ENCODE measurements at regions not wholly inside any gene's neighbourhood (a gene's known extent, or its start where the extent isn't known, plus 50 kb on each side); places are given as distances from the start of the nearest gene placed in this dataset.

GRCh38 chr11:39462506-39462905 lies 1996.9 kb downstream of the LRRC4C start:
- Histone ChIP-seq H3K4me3 (ENCODE audit: low read length) (no peak overlapping the region), H3K27ac (ENCODE audit: low read depth, low read length) (no peak overlapping the region), H3K9ac (ENCODE audit: low read length) (no peak overlapping the region), H3K27me3 (ENCODE audit: control insufficient read depth, insufficient read depth, low read length) (no peaks in the 10 kb centered on the region), H3K4me1 (ENCODE audit: control insufficient read depth, insufficient read depth, low read length) (no peaks in the 10 kb centered on the region), H3K36me3 (ENCODE audit: control insufficient read depth, insufficient read depth, low read length) (no peaks in the 10 kb centered on the region)

- Histone ChIP-seq H3K4me1 (ENCODE audit: control insufficient read depth, insufficient read depth, low read length) (no peaks in the 10 kb centered on the region), H3K9ac (ENCODE audit: low read length) (no peak overlapping the region), H3K36me3 (ENCODE audit: control insufficient read depth, insufficient read depth, low read length) (no peaks in the 10 kb centered on the region), H3K27me3 (ENCODE audit: control insufficient read depth, insufficient read depth, low read length) (no peaks in the 10 kb centered on the region), H3K4me3 (ENCODE audit: low read length) (no peak overlapping the region), H3K27ac (ENCODE audit: low read depth, low read length) (no peak overlapping the region)
Observed at GRCh38 chr11:39461066-39461465, 1998.4 kb downstream of the LRRC4C start.

GRCh38 chr11:39459606-39460005 lies 1999.8 kb downstream of the LRRC4C start:
- H3K36me3 ChIP-seq (ENCODE audit: control insufficient read depth, insufficient read depth, low read length), result no peaks in the 10 kb centered on the region
- no peak overlapping the region for H3K4me3 ChIP-seq (ENCODE audit: low read length)
- H3K27me3 ChIP-seq (ENCODE audit: control insufficient read depth, insufficient read depth, low read length), result no peaks in the 10 kb centered on the region
- H3K4me1 ChIP-seq (ENCODE audit: control insufficient read depth, insufficient read depth, low read length), result no peaks in the 10 kb centered on the region
- H3K27ac ChIP-seq (ENCODE audit: low read depth, low read length), result no peak overlapping the region
- no peak overlapping the region for H3K9ac ChIP-seq (ENCODE audit: low read length)

GRCh38 chr11:39458481-39458880 lies 2001.0 kb downstream of the LRRC4C start:
- no peaks in the 10 kb centered on the region for H3K4me1 ChIP-seq (ENCODE audit: control insufficient read depth, insufficient read depth, low read length)
- no peak overlapping the region for H3K4me3 ChIP-seq (ENCODE audit: low read length)
- no peak overlapping the region for H3K9ac ChIP-seq (ENCODE audit: low read length)
- H3K27ac ChIP-seq (ENCODE audit: low read depth, low read length), result no peak overlapping the region
- H3K27me3 ChIP-seq (ENCODE audit: control insufficient read depth, insufficient read depth, low read length), result no peaks in the 10 kb centered on the region
- no peaks in the 10 kb centered on the region for H3K36me3 ChIP-seq (ENCODE audit: control insufficient read depth, insufficient read depth, low read length)

- no peak overlapping the region for H3K9ac ChIP-seq (ENCODE audit: low read length)
- H3K27ac ChIP-seq (ENCODE audit: low read depth, low read length), result no peak overlapping the region
- no peak overlapping the region for H3K4me3 ChIP-seq (ENCODE audit: low read length)
- no peaks in the 10 kb centered on the region for H3K36me3 ChIP-seq (ENCODE audit: control insufficient read depth, insufficient read depth, low read length)
- H3K4me1 ChIP-seq (ENCODE audit: control insufficient read depth, insufficient read depth, low read length), result no peaks in the 10 kb centered on the region
- H3K27me3 ChIP-seq (ENCODE audit: control insufficient read depth, insufficient read depth, low read length), result no peaks in the 10 kb centered on the region
Observed at GRCh38 chr11:39443424-39444022, 2015.9 kb downstream of the LRRC4C start.

- Histone ChIP-seq H3K9ac (ENCODE audit: low read length) (no peak overlapping the region), H3K36me3 (ENCODE audit: control insufficient read depth, insufficient read depth, low read length) (no peaks in the 10 kb centered on the region), H3K27ac (ENCODE audit: low read depth, low read length) (no peak overlapping the region), H3K4me1 (ENCODE audit: control insufficient read depth, insufficient read depth, low read length) (no peaks in the 10 kb centered on the region), H3K4me3 (ENCODE audit: low read length) (no peak overlapping the region), H3K27me3 (ENCODE audit: control insufficient read depth, insufficient read depth, low read length) (no peaks in the 10 kb centered on the region)
Observed at GRCh38 chr11:39442177-39442576, 2017.3 kb downstream of the LRRC4C start.

- Histone ChIP-seq H3K9ac (ENCODE audit: low read length) (no peak overlapping the region), H3K4me3 (ENCODE audit: low read length) (no peak overlapping the region), H3K27me3 (ENCODE audit: control insufficient read depth, insufficient read depth, low read length) (no peaks in the 10 kb centered on the region), H3K27ac (ENCODE audit: low read depth, low read length) (no peak overlapping the region), H3K4me1 (ENCODE audit: control insufficient read depth, insufficient read depth, low read length) (no peaks in the 10 kb centered on the region), H3K36me3 (ENCODE audit: control insufficient read depth, insufficient read depth, low read length) (no peaks in the 10 kb centered on the region)
Observed at GRCh38 chr11:39435641-39436040, 2023.8 kb downstream of the LRRC4C start.

- H3K4me3 ChIP-seq (ENCODE audit: low read length), result no peak overlapping the region
- H3K9ac ChIP-seq (ENCODE audit: low read length), result no peak overlapping the region
- no peaks in the 10 kb centered on the region for H3K4me1 ChIP-seq (ENCODE audit: control insufficient read depth, insufficient read depth, low read length)
- H3K27me3 ChIP-seq (ENCODE audit: control insufficient read depth, insufficient read depth, low read length), result no peaks in the 10 kb centered on the region
- no peaks in the 10 kb centered on the region for H3K36me3 ChIP-seq (ENCODE audit: control insufficient read depth, insufficient read depth, low read length)
- H3K27ac ChIP-seq (ENCODE audit: low read depth, low read length), result no peak overlapping the region
Observed at GRCh38 chr11:39434466-39434865, 2025.0 kb downstream of the LRRC4C start.

GRCh38 chr11:39432929-39433328 lies 2026.5 kb downstream of the LRRC4C start:
- no peaks in the 10 kb centered on the region for H3K4me1 ChIP-seq (ENCODE audit: control insufficient read depth, insufficient read depth, low read length)
- no peak overlapping the region for H3K4me3 ChIP-seq (ENCODE audit: low read length)
- no peak overlapping the region for H3K9ac ChIP-seq (ENCODE audit: low read length)
- no peak overlapping the region for H3K27ac ChIP-seq (ENCODE audit: low read depth, low read length)
- H3K27me3 ChIP-seq (ENCODE audit: control insufficient read depth, insufficient read depth, low read length), result no peaks in the 10 kb centered on the region
- no peaks in the 10 kb centered on the region for H3K36me3 ChIP-seq (ENCODE audit: control insufficient read depth, insufficient read depth, low read length)

- H3K4me3 ChIP-seq (ENCODE audit: low read length), result no peak overlapping the region
- no peaks in the 10 kb centered on the region for H3K4me1 ChIP-seq (ENCODE audit: control insufficient read depth, insufficient read depth, low read length)
- H3K9ac ChIP-seq (ENCODE audit: low read length), result no peak overlapping the region
- no peaks in the 10 kb centered on the region for H3K36me3 ChIP-seq (ENCODE audit: control insufficient read depth, insufficient read depth, low read length)
- H3K27me3 ChIP-seq (ENCODE audit: control insufficient read depth, insufficient read depth, low read length), result no peaks in the 10 kb centered on the region
- no peak overlapping the region for H3K27ac ChIP-seq (ENCODE audit: low read depth, low read length)
Observed at GRCh38 chr11:39425226-39425625, 2034.2 kb downstream of the LRRC4C start.

- Histone ChIP-seq H3K36me3 (ENCODE audit: control insufficient read depth, insufficient read depth, low read length) (no peaks in the 10 kb centered on the region), H3K4me3 (ENCODE audit: low read length) (no peak overlapping the region), H3K27ac (ENCODE audit: low read depth, low read length) (no peak overlapping the region), H3K27me3 (ENCODE audit: control insufficient read depth, insufficient read depth, low read length) (no peaks in the 10 kb centered on the region), H3K4me1 (ENCODE audit: control insufficient read depth, insufficient read depth, low read length) (no peaks in the 10 kb centered on the region), H3K9ac (ENCODE audit: low read length) (no peak overlapping the region)
Observed at GRCh38 chr11:39412117-39412516, 2047.3 kb downstream of the LRRC4C start.

- no peak overlapping the region for H3K4me3 ChIP-seq (ENCODE audit: low read length)
- H3K27ac ChIP-seq (ENCODE audit: low read depth, low read length), result no peak overlapping the region
- H3K4me1 ChIP-seq (ENCODE audit: control insufficient read depth, insufficient read depth, low read length), result no peaks in the 10 kb centered on the region
- no peak overlapping the region for H3K9ac ChIP-seq (ENCODE audit: low read length)
- no peaks in the 10 kb centered on the region for H3K36me3 ChIP-seq (ENCODE audit: control insufficient read depth, insufficient read depth, low read length)
- H3K27me3 ChIP-seq (ENCODE audit: control insufficient read depth, insufficient read depth, low read length), result no peaks in the 10 kb centered on the region
Observed at GRCh38 chr11:39385911-39386310, 2073.5 kb downstream of the LRRC4C start.

GRCh38 chr11:39374963-39375698 lies 2084.3 kb downstream of the LRRC4C start:
- H3K4me3 ChIP-seq (ENCODE audit: low read length), result no peak overlapping the region
- no peak overlapping the region for H3K9ac ChIP-seq (ENCODE audit: low read length)
- no peak overlapping the region for H3K27ac ChIP-seq (ENCODE audit: low read depth, low read length)
- H3K36me3 ChIP-seq (ENCODE audit: control insufficient read depth, insufficient read depth, low read length), result no peaks in the 10 kb centered on the region
- no peaks in the 10 kb centered on the region for H3K4me1 ChIP-seq (ENCODE audit: control insufficient read depth, insufficient read depth, low read length)
- H3K27me3 ChIP-seq (ENCODE audit: control insufficient read depth, insufficient read depth, low read length), result no peaks in the 10 kb centered on the region
